Body of pancreas (tissue), 4 donors: ENCODE measurements at regions not wholly inside any gene's neighbourhood (a gene's known extent, or its start where the extent isn't known, plus 50 kb on each side); places are given as distances from the start of the nearest gene placed in this dataset.

ENCODE experiments used
- ATAC-seq: fragments of 150-250 bp; one replicate; pipeline ENCODE4 v1.9.1; 2016
- DNase-seq, 4 donors: peaks; one replicate each; pipeline ENCODE4 v3.0.0-alpha.2; 2019
- H3K27ac ChIP-seq, 4 donors: fragments of 200-600 bp; sonication (generic); 1 replicate in 3 of 4; 2 replicates in 1 of 4; pipeline versions ENCODE4 v1.5.1 to v1.6.1; 2016 to 2019; ENCODE audit warnings: mild to moderate bottlenecking in 1 of 4, mixed read lengths in 1 of 4, moderate library complexity in 1 of 4
- H3K27me3 ChIP-seq, 2 donors: fragments of 200-600 bp; sonication (generic); one replicate each; pipeline ENCODE4 v1.6.0; 2016; ENCODE audit warnings: mild to moderate bottlenecking in 1 of 2
- H3K36me3 ChIP-seq, 2 donors: fragments of 200-600 bp; sonication (generic); replicated peaks in 1 of 2; 2 replicates each; pipeline ENCODE4 v1.5.1; 2016; ENCODE audit warnings: low read depth in 2 of 2; ENCODE audit not compliant: insufficient read depth in 1 of 2
- H3K4me1 ChIP-seq: fragments of 200-600 bp; sonication (generic); one replicate; pipeline ENCODE4 v1.6.0; 2016
- H3K4me3 ChIP-seq, 2 donors: fragments of 200-600 bp; sonication (generic); 1 replicate in 1 of 2; 2 replicates in 1 of 2; pipeline ENCODE4 v1.5.1; 2016 to 2019
- H3K9me3 ChIP-seq, 3 donors: fragments of 200-600 bp; sonication (generic); 1 replicate in 2 of 3; 2 replicates in 1 of 3; pipeline ENCODE4 v1.5.1; 2016
- CTCF ChIP-seq, 7 experiments: fragments of 450-650 bp in 4 of 7; fragments of 200-600 bp in 3 of 7; sonication (generic) in 3 of 7; IDR thresholded peaks; one replicate each; pipeline ENCODE4 v1.5.1; 2016 to 2019; ENCODE audit warnings: antibody characterized with exemption in 7 of 7
- POLR2A ChIP-seq, 3 donors: fragments of 450-650 bp; IDR thresholded peaks; one replicate each; pipeline ENCODE4 v1.6.1; 2016; ENCODE audit warnings: antibody characterized with exemption in 3 of 3, mild to moderate bottlenecking in 2 of 3
- WGBS, 2 donors: methylation state at CpG; one replicate each; pipeline ENCODE4 v1.1.5; 2017; 5-methylcytosine and 5-hydroxymethylcytosine counted together
- intact Hi-C: fragments of 100-400 bp; cut with DNase I; formaldehyde crosslinking; loops from one replicate; pipeline ENCODE4 v1.15.1; 2023

DNA sequence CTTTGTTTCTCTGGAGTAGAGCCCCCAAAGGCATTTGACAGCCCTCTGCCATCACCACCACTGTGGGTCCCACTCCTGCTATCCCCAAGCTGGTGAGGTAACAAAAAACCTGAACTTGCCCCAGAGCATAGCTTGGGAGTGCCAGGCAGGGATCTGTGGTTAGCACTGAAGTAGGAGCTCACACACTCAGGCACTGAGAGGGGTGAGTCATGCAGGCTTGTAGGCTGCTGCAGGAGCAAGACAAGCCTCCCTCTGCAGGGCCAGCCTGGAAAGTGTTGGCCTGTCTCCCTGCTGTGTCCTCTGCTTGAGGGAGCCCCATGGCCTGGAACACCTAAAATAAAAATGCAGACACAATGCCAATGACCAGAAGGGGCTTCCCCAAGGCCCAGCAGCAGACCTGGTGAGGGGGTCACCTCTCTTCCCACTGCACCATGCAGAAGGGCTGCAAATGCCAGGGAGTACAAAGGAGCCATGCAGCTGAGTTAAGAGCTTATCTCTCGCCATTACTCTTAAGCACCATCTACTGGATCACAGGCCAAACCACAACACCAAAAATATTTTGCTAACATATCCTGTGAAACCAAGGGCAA is 108.9 kb upstream of the POGK start:
- no peak for TF ChIP-seq CTCF (IDR thresholded peaks at IDR 0.05)
- TF ChIP-seq POLR2A (IDR thresholded peaks at IDR 0.05) = no peak
- no peak for ATAC-seq
- Histone ChIP-seq H3K27ac (no peak overlapping the region), H3K9me3 (peaks cover 0 to 6% (median 0%) of the 10 kb centered on the region in 3 donors), H3K4me1 (no peaks in the 10 kb centered on the region), H3K27me3 (no peaks in the 10 kb centered on the region), H3K4me3 (no peak overlapping the region), H3K36me3 (no peaks in the 10 kb centered on the region)
- DNase-seq = no peak
- intact Hi-C loops = no loop called here
- WGBS, 2 donors = 65 to 70% methylated on average over 1 of the region's 1 CpG

GRCh38 chr1:166738140-166738539 is 101.1 kb upstream of the POGK start:
- Histone ChIP-seq H3K36me3 (no peaks in the 10 kb centered on the region), H3K4me3 (no peak overlapping the region)

GRCh38 chr1:166738873-166739272 is 100.4 kb upstream of the POGK start:
- H3K9me3 ChIP-seq = no peaks in the 10 kb centered on the region
- no peak overlapping the region for H3K4me3 ChIP-seq
- DNase-seq (no peak), ATAC-seq (no peak)
- no peaks in the 10 kb centered on the region for H3K36me3 ChIP-seq
- no peak for TF ChIP-seq CTCF (IDR thresholded peaks at IDR 0.05)
- WGBS, 2 donors = 51 to 62% methylated on average over 2 of the region's 2 CpGs
- intact Hi-C loops = no loop called here
- no peaks in the 10 kb centered on the region for H3K27me3 ChIP-seq
- H3K27ac ChIP-seq = no peak overlapping the region
- H3K4me1 ChIP-seq = no peaks in the 10 kb centered on the region

More at GRCh38 chr1:166738140-166738539, 101.1 kb upstream of the POGK start:
- intact Hi-C loops = no loop called here
- DNase-seq = no peak
- Histone ChIP-seq H3K27ac (no peak overlapping the region), H3K9me3 (no peaks in the 10 kb centered on the region), H3K27me3 (no peaks in the 10 kb centered on the region), H3K4me1 (no peaks in the 10 kb centered on the region)
- TF ChIP-seq POLR2A (IDR thresholded peaks at IDR 0.05) = no peak
- no peak for ATAC-seq

DNA sequence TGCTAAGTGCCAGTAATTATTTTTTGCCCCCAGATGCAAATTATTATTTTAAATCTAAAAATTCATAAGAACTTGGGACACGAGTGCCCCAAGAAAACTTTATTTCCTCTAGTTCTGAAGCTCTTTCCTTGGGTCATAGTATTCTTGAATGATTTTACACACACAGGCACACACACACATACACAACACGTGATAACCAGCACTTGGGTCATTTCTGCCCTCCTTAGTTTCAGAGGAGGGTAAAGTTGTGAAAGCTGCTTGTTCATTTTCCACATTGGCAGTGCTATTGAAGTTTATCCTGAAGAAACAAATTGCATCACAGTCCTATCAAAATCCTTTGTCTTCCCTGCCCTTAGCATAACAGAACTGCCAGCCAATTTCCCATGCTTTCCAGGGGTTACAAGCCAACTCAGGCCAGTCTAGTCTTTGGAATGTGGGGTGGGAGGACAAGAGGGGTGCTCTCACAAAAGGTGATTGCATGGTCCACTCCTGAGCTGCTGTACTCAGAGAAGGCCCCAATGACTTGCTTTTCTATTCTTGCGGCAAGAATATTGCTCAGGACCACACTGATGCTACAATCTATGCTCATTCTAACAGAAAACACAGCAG is 98.5 kb upstream of the POGK start:
- Histone ChIP-seq H3K27me3 (no peaks in the 10 kb centered on the region), H3K27ac (no peak overlapping the region), H3K4me3 (no peak overlapping the region), H3K9me3 (peaks cover 0 to 10% (median 0%) of the 10 kb centered on the region in 3 donors), H3K36me3 (no peaks in the 10 kb centered on the region), H3K4me1 (no peaks in the 10 kb centered on the region)
- intact Hi-C loops = no loop called here
- ATAC-seq (no peak), DNase-seq (no peak)
- WGBS, 2 donors = 80 to 82% methylated on average over 3 of the region's 3 CpGs
- TF ChIP-seq POLR2A (IDR thresholded peaks at IDR 0.05) (no peak), CTCF (IDR thresholded peaks at IDR 0.05) (no peak)

- H3K36me3 ChIP-seq = no peaks in the 10 kb centered on the region
- ATAC-seq (peak; percentile 52), DNase-seq (peak; percentile 19 to 55 (median 36))
- no peak for TF ChIP-seq CTCF (IDR thresholded peaks at IDR 0.05)
- no peak for TF ChIP-seq POLR2A (IDR thresholded peaks at IDR 0.05)
- H3K4me1 ChIP-seq = peaks cover 5% of the 10 kb centered on the region
- H3K27ac ChIP-seq = no peak overlapping the region
- intact Hi-C loops = no loop called here
- no peaks in the 10 kb centered on the region for H3K9me3 ChIP-seq
- 43 to 47% methylated on average over 1 of the region's 1 CpG for WGBS, 2 donors
- H3K27me3 ChIP-seq = no peaks in the 10 kb centered on the region
- H3K4me3 ChIP-seq = no peak overlapping the region
Observed at GRCh38 chr1:166763318-166763717, 76.0 kb upstream of the POGK start.
